GM18511 (cell line): ENCODE measurements at regions not wholly inside any gene's neighbourhood (a gene's known extent, or its start where the extent isn't known, plus 50 kb on each side); places are given as distances from the start of the nearest gene placed in this dataset.
"Not testable (repeated sequence)": the region's sequence is repeated elsewhere in the genome, so short reads cannot be mapped to it uniquely, and the experiment has no call there.

Experiments used
- ATAC-seq: cut with Tn5 transposase; IDR thresholded peaks from one replicate; pipeline ENCODE4 v1.9.1; 2021; ENCODE audit warnings: mild to moderate bottlenecking, moderate library complexity; ENCODE audit not compliant: unreplicated experiment

GRCh38 chr4:156553659-156554058, 417.9 kb downstream of the PDGFC start:
- ATAC-seq: no peak

- no peak for ATAC-seq
Observed at GRCh38 chr4:156547891-156548290, 423.7 kb downstream of the PDGFC start.

DNA sequence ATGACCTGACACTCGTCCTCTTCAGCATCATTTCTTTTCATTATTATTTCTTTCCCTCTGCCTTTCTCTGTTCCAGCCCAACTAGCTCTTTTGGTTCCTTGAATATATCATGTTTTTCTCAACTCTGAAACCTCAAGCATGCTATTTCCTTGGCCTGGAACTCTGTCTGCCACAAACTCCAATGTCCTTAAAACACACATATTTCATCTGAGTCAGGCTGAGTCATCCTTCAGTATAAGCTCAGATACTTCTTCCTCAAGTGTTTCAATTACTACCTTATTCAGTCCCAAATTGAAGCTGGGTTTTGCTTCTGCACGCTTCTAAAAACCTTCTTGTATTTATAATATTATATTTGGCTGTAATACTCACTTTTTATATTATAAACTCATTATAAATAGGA, 424.2 kb downstream of the PDGFC start:
- ATAC-seq: no peak

DNA sequence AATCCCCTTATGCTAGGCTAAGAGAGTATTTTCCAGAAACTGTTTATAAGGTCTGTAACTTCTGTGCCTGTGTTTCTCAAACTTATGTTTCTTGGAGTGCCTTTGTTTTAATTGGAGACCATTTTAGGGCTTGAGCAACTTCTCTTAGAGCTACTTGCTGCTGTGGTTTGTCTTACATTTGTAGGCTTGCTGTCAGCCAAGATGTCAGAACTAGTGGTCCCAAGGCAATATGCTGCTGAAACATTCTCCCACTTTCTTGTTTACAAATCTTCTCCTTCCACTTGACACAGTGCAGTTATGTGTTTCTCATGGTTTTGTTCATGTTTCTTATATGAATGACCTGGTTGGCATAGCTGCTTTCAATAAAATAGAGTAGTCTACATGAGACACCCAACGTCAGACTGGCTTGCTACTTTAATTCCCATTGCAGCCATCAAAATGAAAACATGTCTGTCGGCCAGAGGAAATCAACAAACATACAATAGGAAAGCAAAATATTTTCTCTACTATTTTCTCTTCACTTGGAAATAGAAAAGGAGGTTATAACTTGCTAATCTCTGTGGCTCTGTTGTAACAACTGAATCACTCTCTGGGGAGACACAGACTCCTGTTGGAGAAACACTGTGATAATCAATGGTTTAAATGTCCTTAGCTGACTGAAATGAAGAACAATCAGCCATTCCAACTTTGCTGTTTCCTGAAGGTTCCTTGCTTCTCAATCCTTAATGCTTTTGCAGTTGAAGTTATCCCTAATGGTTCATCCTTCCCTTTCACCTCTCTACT, 426.4 kb downstream of the PDGFC start:
- ATAC-seq: no peak

- ATAC-seq: no peak
Observed at GRCh38 chr4:156539376-156539775, 432.2 kb downstream of the PDGFC start.

- ATAC-seq: no peak
Observed at GRCh38 chr4:156538651-156539257, 432.8 kb downstream of the PDGFC start.

DNA sequence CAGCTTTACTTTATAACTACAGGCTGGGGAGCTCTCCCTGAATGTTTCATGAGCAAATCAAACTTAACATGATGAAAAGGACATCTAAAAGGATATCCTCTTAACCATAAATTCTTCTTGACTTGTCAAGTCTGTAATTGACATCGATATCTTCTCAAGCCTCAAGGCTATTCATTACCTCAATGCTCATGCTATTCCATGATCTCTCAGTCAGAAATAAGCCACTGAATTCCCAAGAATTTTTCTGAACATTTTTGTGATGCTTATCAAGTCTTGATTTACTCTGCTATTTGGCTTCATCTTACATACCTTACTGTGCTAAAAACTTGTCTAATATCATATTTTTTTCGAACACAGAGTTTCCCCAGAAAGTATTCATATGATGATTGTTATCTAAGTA, 433.4 kb downstream of the PDGFC start:
- no peak for ATAC-seq

DNA sequence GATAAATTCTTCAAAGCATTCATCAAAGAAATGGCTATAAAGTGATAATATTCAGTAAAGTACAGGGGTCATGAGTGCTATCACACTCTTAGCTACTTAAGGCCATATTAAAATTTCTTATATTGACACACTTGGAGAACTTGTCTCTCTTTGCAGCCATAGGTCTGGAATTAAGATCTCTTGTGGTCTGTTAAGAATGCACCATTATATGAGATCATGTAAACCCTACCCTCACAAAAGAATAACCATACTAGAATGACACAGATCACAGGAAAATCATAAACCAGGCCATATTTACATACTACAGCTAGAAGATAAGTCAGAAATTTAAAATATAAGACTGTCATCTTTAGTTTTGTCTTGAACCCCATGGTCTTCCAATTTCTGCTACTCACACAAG, 434.3 kb downstream of the PDGFC start:
- no peak for ATAC-seq

- no peak for ATAC-seq
Observed at GRCh38 chr4:156536661-156537060, 434.9 kb downstream of the PDGFC start.

DNA sequence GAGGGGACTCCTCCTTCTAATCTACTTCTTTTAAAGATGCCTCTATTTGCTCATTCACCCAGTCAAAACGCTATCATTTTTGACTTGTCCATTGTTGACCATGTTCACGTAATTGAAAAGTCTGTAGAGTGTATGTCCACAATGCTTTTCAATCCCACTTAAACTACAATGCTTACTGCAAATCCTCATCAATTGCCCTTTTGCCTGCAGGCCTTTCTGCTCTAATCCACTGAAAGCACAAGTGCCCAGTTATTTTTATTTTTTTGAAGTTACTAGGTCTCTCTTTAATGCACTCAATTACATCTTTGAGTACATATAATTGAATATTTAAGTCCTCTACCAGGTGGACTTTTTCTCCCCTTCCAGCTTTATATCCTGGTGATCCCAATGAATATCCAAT, 437.4 kb downstream of the PDGFC start:
- no peak for ATAC-seq

DNA sequence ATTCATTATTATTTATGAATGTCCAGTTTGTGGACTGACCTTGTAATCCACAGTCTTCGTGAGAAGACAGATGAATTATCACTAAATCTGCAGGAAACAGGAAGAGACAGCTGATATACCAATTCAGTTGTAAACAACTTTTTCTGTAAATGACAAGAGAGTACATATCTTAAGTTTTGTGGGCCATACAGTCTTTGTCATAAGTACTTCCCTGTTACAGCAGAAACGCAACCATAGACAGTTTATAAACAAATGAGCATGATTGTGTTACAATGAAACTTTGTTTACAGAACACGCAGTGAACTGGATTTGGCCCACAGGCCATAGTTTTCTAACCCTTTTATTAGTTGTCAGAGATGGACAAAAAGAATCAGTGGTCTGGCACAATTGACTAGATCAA, 443.4 kb downstream of the PDGFC start:
- no peak for ATAC-seq

DNA sequence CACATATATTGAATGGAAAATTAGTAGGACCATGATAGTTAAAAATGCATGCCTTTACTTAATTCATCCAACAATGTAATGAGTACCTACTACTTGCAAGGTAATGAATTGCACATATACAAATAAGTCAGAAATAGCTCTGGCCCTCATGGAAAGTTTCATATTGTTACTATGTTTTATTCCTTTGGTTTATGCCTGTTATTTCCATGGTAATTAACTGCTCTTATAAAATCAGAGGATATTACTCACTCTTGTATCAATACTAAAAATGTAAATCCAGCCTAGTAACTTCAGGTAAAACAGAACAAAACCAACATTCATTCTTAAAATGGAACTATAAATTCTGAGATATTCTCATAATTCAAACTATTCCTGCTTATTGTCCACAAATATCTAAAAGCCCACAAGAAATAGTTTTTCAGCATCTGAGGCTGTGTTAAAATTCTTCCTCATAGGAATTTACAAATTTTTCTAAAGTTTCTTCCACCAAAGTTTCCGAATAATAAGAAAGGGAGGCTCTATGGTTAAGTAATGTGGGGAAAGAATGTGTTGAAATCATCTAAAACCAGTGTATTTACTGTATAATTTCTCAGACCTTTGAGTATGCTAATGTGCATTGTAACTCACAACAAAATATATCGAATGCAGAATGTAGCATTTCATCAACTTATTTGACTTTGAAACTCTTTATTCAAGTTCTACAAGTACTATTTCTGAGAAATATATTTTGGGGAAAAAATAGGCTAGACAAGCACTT, 444.2 kb downstream of the PDGFC start:
- ATAC-seq: no peak

GRCh38 chr4:156523991-156524390, 447.6 kb downstream of the PDGFC start:
- ATAC-seq: no peak

DNA sequence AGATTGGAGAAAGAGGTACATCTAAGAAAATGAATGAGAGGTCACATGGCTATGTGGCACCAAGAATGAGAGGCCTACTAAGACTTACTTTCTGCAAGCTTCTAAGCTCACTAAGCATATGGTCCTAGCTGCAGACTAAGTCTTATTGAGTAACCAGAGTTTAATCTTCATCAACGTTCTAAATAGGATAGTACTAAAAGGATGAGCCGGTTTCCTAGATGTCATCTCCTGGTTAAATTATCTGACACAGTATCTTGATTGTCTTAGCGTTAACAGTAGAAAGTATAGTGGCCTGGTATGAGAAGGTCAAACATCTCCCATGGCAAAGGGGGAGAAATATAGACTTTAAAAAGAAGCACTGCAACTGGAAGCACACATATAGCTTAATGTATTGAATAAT, 448.1 kb downstream of the PDGFC start:
- ATAC-seq: no peak

DNA sequence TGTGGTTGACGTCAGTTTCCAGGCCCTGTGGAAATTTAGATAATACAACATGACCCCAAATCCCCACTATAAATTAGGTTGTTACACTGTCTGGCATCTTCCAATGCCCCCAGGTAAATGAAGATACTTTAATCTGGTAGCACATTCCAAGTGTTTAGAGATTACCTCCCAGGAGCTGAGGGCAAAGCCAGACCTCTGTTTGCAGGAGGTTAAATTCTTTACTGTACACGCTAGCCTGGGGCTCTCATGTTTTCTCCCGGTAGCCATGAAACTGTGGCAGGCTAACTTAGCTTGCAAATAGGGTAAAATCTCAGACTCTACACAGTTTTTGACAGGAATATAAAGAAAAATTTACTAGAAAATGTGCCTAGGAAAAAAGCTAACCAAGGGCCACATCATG, 450.0 kb downstream of the PDGFC start:
- no peak for ATAC-seq

DNA sequence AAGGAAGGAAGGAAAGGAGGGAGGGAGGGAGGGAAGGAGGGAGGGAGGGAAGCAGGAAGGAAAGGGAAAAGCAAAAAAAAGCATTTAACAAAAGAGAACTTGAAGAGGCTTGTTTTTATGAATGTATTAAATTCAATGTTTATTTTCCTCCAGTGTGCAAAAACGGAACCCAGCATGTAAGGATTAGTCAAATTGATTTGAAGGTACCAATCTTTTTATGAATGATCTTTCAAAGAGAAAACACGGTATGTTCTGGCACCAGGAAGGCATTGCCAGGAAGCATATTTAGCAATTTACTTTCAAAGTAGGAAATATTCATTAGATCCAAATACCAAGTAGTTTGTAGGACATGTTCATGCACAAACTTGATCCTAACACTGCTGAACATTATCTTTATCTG, 453.6 kb downstream of the PDGFC start:
- ATAC-seq: no peak

GRCh38 chr4:156517546-156517945, 454.1 kb downstream of the PDGFC start:
- ATAC-seq: no peak

DNA sequence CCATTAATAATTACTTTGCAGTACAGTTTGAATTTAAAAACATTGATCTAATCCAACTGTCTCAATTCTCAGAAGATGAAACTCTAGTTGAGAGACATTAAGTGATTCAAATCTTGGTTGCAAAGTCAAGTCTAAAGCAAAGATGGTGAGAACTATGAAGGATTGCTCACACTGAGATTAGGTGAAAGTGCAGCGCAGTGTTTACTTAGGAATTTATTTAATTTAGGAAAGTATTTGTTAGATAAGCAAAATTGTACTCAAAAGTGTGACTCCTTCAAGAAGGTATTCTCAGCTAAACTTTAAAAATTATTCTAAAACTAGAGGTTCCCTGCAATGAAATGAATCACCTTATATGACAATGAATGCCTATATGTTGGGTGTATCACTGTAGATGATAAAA, 454.9 kb downstream of the PDGFC start:
- no peak for ATAC-seq

DNA sequence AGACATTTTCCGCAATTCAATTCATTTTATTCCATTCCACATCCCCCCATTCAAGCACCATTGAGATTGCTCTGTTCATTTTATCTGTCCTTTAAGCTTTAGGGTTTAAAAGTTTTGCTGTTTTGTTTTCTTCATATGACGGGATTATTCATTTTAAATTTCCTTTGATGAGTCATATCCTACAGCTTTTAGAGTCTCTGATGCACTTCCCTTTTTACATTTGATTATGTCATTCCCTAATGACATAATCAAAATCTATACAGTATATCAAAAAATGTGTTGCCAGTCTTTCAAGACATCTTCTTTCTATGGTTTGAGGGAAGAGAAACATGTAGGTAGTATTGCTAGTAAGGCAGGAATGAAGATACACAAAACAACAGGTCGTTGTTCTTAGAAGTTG, 456.3 kb downstream of the PDGFC start:
- no peak for ATAC-seq

GRCh38 chr4:156512622-156513021, 459.0 kb downstream of the PDGFC start:
- ATAC-seq: no peak

GRCh38 chr4:156509921-156510320, 461.7 kb downstream of the PDGFC start:
- ATAC-seq: not testable (repeated sequence)

DNA sequence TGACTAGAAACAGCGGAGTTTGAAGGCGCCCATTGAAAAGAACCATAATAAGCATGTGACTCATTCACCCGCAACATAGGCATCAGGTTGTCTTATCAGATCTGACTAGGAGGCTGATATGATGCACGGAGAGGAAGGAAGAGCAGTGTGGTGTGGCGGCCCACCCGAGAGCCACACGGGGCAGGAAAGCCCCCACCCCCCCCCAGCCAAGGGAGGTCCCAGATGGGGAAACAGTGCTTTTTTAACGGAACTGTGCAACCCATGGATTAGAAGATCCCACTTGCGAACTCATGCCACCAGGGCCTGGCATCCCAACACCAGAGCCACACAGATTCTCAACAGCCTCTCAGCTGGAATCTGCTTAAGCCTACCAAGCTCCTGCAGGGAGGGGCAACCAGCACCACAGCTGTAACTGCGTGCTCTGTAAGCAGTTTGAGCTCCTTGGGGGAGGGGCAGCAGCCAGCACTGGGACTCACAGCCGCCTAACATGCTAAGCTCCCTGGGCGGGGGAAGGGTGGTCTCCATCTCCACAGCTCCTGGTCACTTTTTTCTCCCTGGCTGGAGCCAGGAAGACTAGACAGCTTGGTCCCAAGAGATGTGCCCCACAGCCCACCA, 466.2 kb downstream of the PDGFC start:
- ATAC-seq: no peak
